Peyer's patch (tissue), 4 donors: ENCODE measurements at regions not wholly inside any gene's neighbourhood (a gene's known extent, or its start where the extent isn't known, plus 50 kb on each side); places are given as distances from the start of the nearest gene placed in this dataset.

Source experiments
- CTCF ChIP-seq, 6 experiments: fragments of 450-650 bp in 4 of 6; fragments of 200-600 bp in 2 of 6; sonication (generic) in 1 of 6; IDR thresholded peaks; one replicate each; pipeline ENCODE4 v1.5.1; 2017 to 2019; ENCODE audit warnings: antibody characterized with exemption in 6 of 6, mild to moderate bottlenecking in 3 of 6, moderate library complexity in 1 of 6
- POLR2A ChIP-seq, 2 donors: fragments of 450-650 bp; IDR thresholded peaks; one replicate each; pipeline ENCODE4 v1.5.1; 2017; ENCODE audit warnings: antibody characterized with exemption in 2 of 2, mild to moderate bottlenecking in 2 of 2, moderate library complexity in 2 of 2

- TF ChIP-seq CTCF (IDR thresholded peaks at IDR 0.05), result no peak
- no peak for TF ChIP-seq POLR2A (IDR thresholded peaks at IDR 0.05)
Measured at GRCh38 chr7:22051886-22052673, 106.4 kb upstream of the CDCA7L start.
